ENCODE measurements at regions not wholly inside any gene's neighbourhood (a gene's known extent, or its start where the extent isn't known, plus 50 kb on each side); places are given as distances from the start of the nearest gene placed in this dataset.

GRCh38 chr5:57551251-57551650 is 68.6 kb upstream of the ACTBL2 start:
- TF ChIP-seq, protein P1, sequence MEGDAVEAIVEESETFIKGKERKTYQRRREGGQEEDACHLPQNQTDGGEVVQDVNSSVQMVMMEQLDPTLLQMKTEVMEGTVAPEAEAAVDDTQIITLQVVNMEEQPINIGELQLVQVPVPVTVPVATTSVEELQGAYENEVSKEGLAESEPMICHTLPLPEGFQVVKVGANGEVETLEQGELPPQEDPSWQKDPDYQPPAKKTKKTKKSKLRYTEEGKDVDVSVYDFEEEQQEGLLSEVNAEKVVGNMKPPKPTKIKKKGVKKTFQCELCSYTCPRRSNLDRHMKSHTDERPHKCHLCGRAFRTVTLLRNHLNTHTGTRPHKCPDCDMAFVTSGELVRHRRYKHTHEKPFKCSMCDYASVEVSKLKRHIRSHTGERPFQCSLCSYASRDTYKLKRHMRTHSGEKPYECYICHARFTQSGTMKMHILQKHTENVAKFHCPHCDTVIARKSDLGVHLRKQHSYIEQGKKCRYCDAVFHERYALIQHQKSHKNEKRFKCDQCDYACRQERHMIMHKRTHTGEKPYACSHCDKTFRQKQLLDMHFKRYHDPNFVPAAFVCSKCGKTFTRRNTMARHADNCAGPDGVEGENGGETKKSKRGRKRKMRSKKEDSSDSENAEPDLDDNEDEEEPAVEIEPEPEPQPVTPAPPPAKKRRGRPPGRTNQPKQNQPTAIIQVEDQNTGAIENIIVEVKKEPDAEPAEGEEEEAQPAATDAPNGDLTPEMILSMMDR (IDR thresholded peaks at IDR 0.05), result no peak
- TF ChIP-seq EP300 (IDR thresholded peaks at IDR 0.05), result no peak
- TF ChIP-seq POLR2A (IDR thresholded peaks at IDR 0.05), result no peak
